Caki2 (cell line): ENCODE measurements at regions not wholly inside any gene's neighbourhood (a gene's known extent, or its start where the extent isn't known, plus 50 kb on each side); places are given as distances from the start of the nearest gene placed in this dataset.
A peak's percentile ranks its signal among the peaks of the same experiment; 100 is the strongest.

Experiments
- DNase-seq: peaks from one replicate; pipeline ENCODE4 v3.0.0-alpha.2; 2015; ENCODE audit warnings: low read depth
- in situ Hi-C: cut with HindIII; loops from 2 replicates; pipeline ENCODE4 v1.10.0; 2016; ENCODE audit warnings: low sequenced_read_pairs, low pct_unique_long_range_greater_than_20kb, mixed read lengths

GRCh38 chr1:5554784-5555183 is 437.4 kb downstream of the NPHP4 start:
- in situ Hi-C loops, result no loop called here

GRCh38 chr1:5554111-5554510 is 438.1 kb downstream of the NPHP4 start:
- DNase-seq, result no peak
- in situ Hi-C loops, result no loop called here

More at GRCh38 chr1:5554784-5555183, 437.4 kb downstream of the NPHP4 start:
- DNase-seq, result no peak

- DNase-seq, result no peak
- in situ Hi-C loops, result no loop called here
Measured at GRCh38 chr1:5552787-5553484, 439.3 kb downstream of the NPHP4 start.

GRCh38 chr1:5551274-5551975 is 440.8 kb downstream of the NPHP4 start:
- in situ Hi-C loops, result no loop called here
- DNase-seq, result peak; percentile 87

GRCh38 chr1:5548266-5548665 is 444.0 kb downstream of the NPHP4 start:
- DNase-seq, result no peak
- in situ Hi-C loops, result no loop called here

- in situ Hi-C loops, result no loop called here
- no peak for DNase-seq
Measured at GRCh38 chr1:5543235-5543634, 449.0 kb downstream of the NPHP4 start.

GRCh38 chr1:5532811-5533210 is 459.4 kb downstream of the NPHP4 start:
- no peak for DNase-seq
- in situ Hi-C loops, result no loop called here

GRCh38 chr1:5526822-5527551 is 465.2 kb downstream of the NPHP4 start:
- DNase-seq, result no peak
- in situ Hi-C loops, result no loop called here

GRCh38 chr1:5526385-5526750 is 465.9 kb downstream of the NPHP4 start:
- DNase-seq, result no peak
- in situ Hi-C loops, result no loop called here

- no peak for DNase-seq
- in situ Hi-C loops, result no loop called here
Measured at GRCh38 chr1:5525597-5526384, 466.4 kb downstream of the NPHP4 start.

- in situ Hi-C loops, result no loop called here
- DNase-seq, result no peak
Measured at GRCh38 chr1:5522531-5523145, 469.6 kb downstream of the NPHP4 start.

- DNase-seq, result no peak
- in situ Hi-C loops, result no loop called here
Measured at GRCh38 chr1:5519366-5520135, 472.7 kb downstream of the NPHP4 start.

GRCh38 chr1:5516756-5517155 is 475.5 kb downstream of the NPHP4 start:
- in situ Hi-C loops, result no loop called here
- DNase-seq, result no peak

GRCh38 chr1:5515501-5515900 is 476.7 kb downstream of the NPHP4 start:
- in situ Hi-C loops, result no loop called here

GRCh38 chr1:5514527-5515183 is 477.6 kb downstream of the NPHP4 start:
- in situ Hi-C loops, result no loop called here
- peak; percentile 26 for DNase-seq

More at GRCh38 chr1:5515501-5515900, 476.7 kb downstream of the NPHP4 start:
- no peak for DNase-seq

GRCh38 chr1:5513846-5514526 is 478.2 kb downstream of the NPHP4 start:
- DNase-seq, result no peak
- in situ Hi-C loops, result no loop called here

- no peak for DNase-seq
- in situ Hi-C loops, result no loop called here
Measured at GRCh38 chr1:5513179-5513578, 479.0 kb downstream of the NPHP4 start.
